ENCODE measurements at regions not wholly inside any gene's neighbourhood (a gene's known extent, or its start where the extent isn't known, plus 50 kb on each side); places are given as distances from the start of the nearest gene placed in this dataset.

DNA sequence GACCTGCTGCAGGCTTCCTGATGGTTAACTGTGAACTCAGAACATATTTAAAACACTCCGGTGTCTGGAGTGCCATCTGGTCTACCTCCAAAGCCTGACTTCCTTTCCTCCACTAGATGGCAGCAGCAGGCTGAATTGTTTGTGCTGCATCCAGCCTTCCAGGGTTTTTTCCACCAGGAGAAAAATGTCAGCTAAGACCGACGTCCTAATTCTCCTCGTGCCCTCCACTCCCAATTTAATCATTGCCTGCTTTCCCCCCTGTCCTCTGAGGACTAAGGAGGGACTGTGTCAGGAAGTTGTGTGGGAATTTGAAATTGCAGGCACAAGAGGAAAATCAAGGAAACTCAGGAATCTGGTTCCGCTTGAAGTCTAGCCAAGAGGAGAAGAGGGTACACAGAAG lies 165.2 kb upstream of the UMPS start:
- H2BK12ac ChIP-seq (ENCODE audit: low read length) = no peak overlapping the region

DNA sequence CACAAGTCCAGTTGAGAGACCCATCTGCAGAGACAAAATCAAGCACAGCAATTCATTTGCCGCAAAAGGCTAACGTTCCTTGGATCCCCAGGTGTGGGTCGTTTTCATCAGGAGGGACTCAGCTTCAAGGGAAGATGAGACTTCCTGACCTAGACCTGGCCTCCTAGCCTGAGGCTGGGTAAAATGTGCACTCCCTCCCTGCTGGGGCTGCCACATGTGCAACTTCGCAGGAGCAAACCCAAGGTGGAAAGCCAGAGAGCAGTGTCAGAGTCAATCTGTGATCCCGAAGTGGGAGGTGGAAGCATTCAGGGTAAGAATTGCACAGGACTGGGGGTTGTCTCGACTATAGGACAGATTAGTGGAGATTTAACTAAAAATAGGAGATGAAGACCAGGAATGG lies 164.7 kb upstream of the UMPS start:
- H3K36me3 ChIP-seq (replicated peaks in 1 of 2; ENCODE audit: control insufficient read depth in 2 of 2, insufficient read depth in 2 of 2, low read length in 2 of 2) = no peaks in the 10 kb centered on the region
- no peak overlapping the region for H3K18ac ChIP-seq (ENCODE audit: low read length)
- H2AFZ ChIP-seq (ENCODE audit: low read length) = peak overlapping the region; percentile 25
- H3K9ac ChIP-seq (ENCODE audit: low read depth, low read length, poor library complexity) = no peak overlapping the region
- H2BK12ac ChIP-seq (ENCODE audit: low read length) = no peak overlapping the region
- H3K14ac ChIP-seq (ENCODE audit: low read length) = no peak overlapping the region
- no peak overlapping the region for H2BK120ac ChIP-seq (ENCODE audit: low read depth, low read length)
- H3K4ac ChIP-seq (ENCODE audit: low read length) = no peak overlapping the region
- H3K4me3 ChIP-seq (ENCODE audit: low read length in 2 of 2) = no peak overlapping the region
- H4K91ac ChIP-seq (ENCODE audit: low read depth, low read length, poor library complexity) = no peak overlapping the region
- peaks cover 0 to 1% of the 10 kb centered on the region in 2 donors for H3K4me1 ChIP-seq (ENCODE audit: control insufficient read depth in 2 of 2, insufficient read depth in 1 of 2, low read depth in 1 of 2, low read length in 2 of 2)
- H3K79me1 ChIP-seq (ENCODE audit: low read depth, low read length) = no peaks in the 10 kb centered on the region
- H4K8ac ChIP-seq (ENCODE audit: low read depth, low read length) = no peak overlapping the region
- no peaks in the 10 kb centered on the region for H3K27me3 ChIP-seq (ENCODE audit: control insufficient read depth in 3 of 3, insufficient read depth in 3 of 3, low read depth in 1 of 3, low read length in 3 of 3)
- H2AK5ac ChIP-seq (ENCODE audit: low read depth, low read length) = no peak overlapping the region
- H3K9me3 ChIP-seq (replicated peaks in 1 of 2; ENCODE audit: control insufficient read depth in 2 of 2, insufficient read depth in 1 of 2, low read depth in 1 of 2, low read length in 2 of 2) = no peaks in the 10 kb centered on the region
- no peak overlapping the region for H3K4me2 ChIP-seq (ENCODE audit: insufficient read depth, low read length, poor library complexity, severe bottlenecking)
- H2BK5ac ChIP-seq (ENCODE audit: low read length) = no peak overlapping the region
- H3K23ac ChIP-seq (ENCODE audit: low read depth, low read length, poor library complexity) = no peak overlapping the region
- no peak overlapping the region for H3K27ac ChIP-seq (replicated peaks; ENCODE audit: low read length)
- WGBS, 2 donors (ENCODE audit: extremely low coverage in 2 of 2, insufficient read length in 2 of 2, insufficient replicate concordance in 1 of 2) = no CpG with 5 or more reads among the region's 6 CpGs
- no peak overlapping the region for H2BK15ac ChIP-seq (ENCODE audit: low read length)
- DNase-seq (ENCODE audit: low spot score) = no peak

More for the DNA sequence above, 165.2 kb upstream of the UMPS start:
- H3K27me3 ChIP-seq (ENCODE audit: control insufficient read depth in 3 of 3, insufficient read depth in 3 of 3, low read depth in 1 of 3, low read length in 3 of 3) = no peaks in the 10 kb centered on the region
- peak overlapping the region; percentile 25 for H2AFZ ChIP-seq (ENCODE audit: low read length)
- peak; percentile 84 for DNase-seq (ENCODE audit: low spot score)
- H2BK5ac ChIP-seq (ENCODE audit: low read length) = no peak overlapping the region
- H2BK15ac ChIP-seq (ENCODE audit: low read length) = no peak overlapping the region
- H3K9ac ChIP-seq (ENCODE audit: low read depth, low read length, poor library complexity) = peak overlapping the region; percentile 26
- no peak overlapping the region for H3K4me3 ChIP-seq (ENCODE audit: low read length in 2 of 2)
- no peak overlapping the region for H3K23ac ChIP-seq (ENCODE audit: low read depth, low read length, poor library complexity)
- no peaks in the 10 kb centered on the region for H3K79me1 ChIP-seq (ENCODE audit: low read depth, low read length)
- H3K27ac ChIP-seq (replicated peaks; ENCODE audit: low read length) = no peak overlapping the region
- no peak overlapping the region for H3K18ac ChIP-seq (ENCODE audit: low read length)
- no peak overlapping the region for H3K4me2 ChIP-seq (ENCODE audit: insufficient read depth, low read length, poor library complexity, severe bottlenecking)
- H4K91ac ChIP-seq (ENCODE audit: low read depth, low read length, poor library complexity) = no peak overlapping the region
- no CpG with 5 or more reads among the region's 5 CpGs for WGBS, 2 donors (ENCODE audit: extremely low coverage in 2 of 2, insufficient read length in 2 of 2, insufficient replicate concordance in 1 of 2)
- no peak overlapping the region for H2BK120ac ChIP-seq (ENCODE audit: low read depth, low read length)
- no peak overlapping the region for H3K14ac ChIP-seq (ENCODE audit: low read length)
- H3K36me3 ChIP-seq (replicated peaks in 1 of 2; ENCODE audit: control insufficient read depth in 2 of 2, insufficient read depth in 2 of 2, low read length in 2 of 2) = no peaks in the 10 kb centered on the region
- H3K4ac ChIP-seq (ENCODE audit: low read length) = no peak overlapping the region
- no peaks in the 10 kb centered on the region for H3K9me3 ChIP-seq (replicated peaks in 1 of 2; ENCODE audit: control insufficient read depth in 2 of 2, insufficient read depth in 1 of 2, low read depth in 1 of 2, low read length in 2 of 2)
- no peak overlapping the region for H2AK5ac ChIP-seq (ENCODE audit: low read depth, low read length)
- peaks cover 0 to 1% of the 10 kb centered on the region in 2 donors for H3K4me1 ChIP-seq (ENCODE audit: control insufficient read depth in 2 of 2, insufficient read depth in 1 of 2, low read depth in 1 of 2, low read length in 2 of 2)
- no peak overlapping the region for H4K8ac ChIP-seq (ENCODE audit: low read depth, low read length)

DNA sequence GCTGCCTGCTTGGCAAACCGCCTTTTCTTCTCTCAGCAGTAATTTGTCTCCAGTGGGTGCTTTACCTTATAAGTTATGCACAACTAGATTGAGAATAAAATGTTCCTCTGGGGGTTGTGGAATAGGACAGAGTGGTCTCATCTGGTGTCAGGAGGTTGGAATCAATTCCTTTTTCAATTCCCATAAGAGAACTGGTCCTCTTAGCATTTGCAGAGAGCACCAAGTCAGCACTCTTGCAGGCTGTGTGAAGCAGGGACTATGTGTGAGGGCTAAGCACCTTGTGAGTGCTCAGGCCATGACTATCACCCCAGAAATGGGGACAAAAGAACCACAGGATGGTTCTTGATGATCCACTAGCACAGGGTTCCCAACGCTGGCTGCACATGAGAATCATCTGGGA lies 163.6 kb upstream of the UMPS start:
- Histone ChIP-seq H2BK120ac (ENCODE audit: low read depth, low read length) (no peak overlapping the region), H3K4me2 (ENCODE audit: insufficient read depth, low read length, poor library complexity, severe bottlenecking) (no peak overlapping the region), H2BK5ac (ENCODE audit: low read length) (no peak overlapping the region), H2BK15ac (ENCODE audit: low read length) (no peak overlapping the region), H3K79me1 (ENCODE audit: low read depth, low read length) (no peaks in the 10 kb centered on the region), H3K4me1 (ENCODE audit: control insufficient read depth in 2 of 2, insufficient read depth in 1 of 2, low read depth in 1 of 2, low read length in 2 of 2) (peaks cover 0 to 1% of the 10 kb centered on the region in 2 donors), H3K9ac (ENCODE audit: low read depth, low read length, poor library complexity) (no peak overlapping the region), H3K4me3 (ENCODE audit: low read length in 2 of 2) (no peak overlapping the region), H3K14ac (ENCODE audit: low read length) (no peak overlapping the region), H2AK5ac (ENCODE audit: low read depth, low read length) (no peak overlapping the region), H3K18ac (ENCODE audit: low read length) (no peak overlapping the region), H4K8ac (ENCODE audit: low read depth, low read length) (no peak overlapping the region), H3K36me3 (replicated peaks in 1 of 2; ENCODE audit: control insufficient read depth in 2 of 2, insufficient read depth in 2 of 2, low read length in 2 of 2) (no peaks in the 10 kb centered on the region), H4K91ac (ENCODE audit: low read depth, low read length, poor library complexity) (no peak overlapping the region), H3K27ac (replicated peaks; ENCODE audit: low read length) (no peak overlapping the region), H2AFZ (ENCODE audit: low read length) (no peak overlapping the region), H3K23ac (ENCODE audit: low read depth, low read length, poor library complexity) (no peak overlapping the region), H3K9me3 (replicated peaks in 1 of 2; ENCODE audit: control insufficient read depth in 2 of 2, insufficient read depth in 1 of 2, low read depth in 1 of 2, low read length in 2 of 2) (no peaks in the 10 kb centered on the region), H2BK12ac (ENCODE audit: low read length) (no peak overlapping the region), H3K4ac (ENCODE audit: low read length) (no peak overlapping the region), H3K27me3 (ENCODE audit: control insufficient read depth in 3 of 3, insufficient read depth in 3 of 3, low read depth in 1 of 3, low read length in 3 of 3) (no peaks in the 10 kb centered on the region)
- DNase-seq (ENCODE audit: low spot score) = no peak
- no CpG with 5 or more reads among the region's 2 CpGs for WGBS, 2 donors (ENCODE audit: extremely low coverage in 2 of 2, insufficient read length in 2 of 2, insufficient replicate concordance in 1 of 2)

DNA sequence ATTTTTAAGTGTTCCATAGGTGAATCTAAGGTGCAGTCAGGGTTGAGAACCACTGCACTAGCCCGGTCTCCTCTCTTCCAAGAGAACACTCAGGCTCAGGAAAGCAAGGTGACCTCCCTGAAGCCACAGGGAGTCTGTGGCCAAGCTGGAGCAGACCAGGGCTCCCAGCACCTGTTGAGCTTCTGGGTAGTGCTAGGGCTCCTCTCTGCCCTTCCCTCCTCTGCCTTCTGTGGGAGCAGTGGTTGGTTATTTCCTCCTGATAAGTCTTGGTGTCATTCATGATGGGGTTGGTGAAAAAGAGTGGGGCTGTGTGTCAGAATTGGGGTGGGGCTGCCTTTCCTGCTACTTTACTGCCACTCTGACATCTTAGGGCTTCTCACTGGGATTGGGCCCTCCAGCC lies 163.1 kb upstream of the UMPS start:
- no peak overlapping the region for H2BK12ac ChIP-seq (ENCODE audit: low read length)

More for the DNA sequence above, 163.1 kb upstream of the UMPS start:
- no peak overlapping the region for H3K14ac ChIP-seq (ENCODE audit: low read length)
- H3K4me1 ChIP-seq (ENCODE audit: control insufficient read depth in 2 of 2, insufficient read depth in 1 of 2, low read depth in 1 of 2, low read length in 2 of 2) = no peaks in the 10 kb centered on the region
- H3K23ac ChIP-seq (ENCODE audit: low read depth, low read length, poor library complexity) = no peak overlapping the region
- no peak overlapping the region for H3K18ac ChIP-seq (ENCODE audit: low read length)
- H3K79me1 ChIP-seq (ENCODE audit: low read depth, low read length) = no peaks in the 10 kb centered on the region
- no peak overlapping the region for H4K91ac ChIP-seq (ENCODE audit: low read depth, low read length, poor library complexity)
- no peak overlapping the region for H3K4me2 ChIP-seq (ENCODE audit: insufficient read depth, low read length, poor library complexity, severe bottlenecking)
- peak overlapping the region; percentile 30 for H3K9ac ChIP-seq (ENCODE audit: low read depth, low read length, poor library complexity)
- H2BK15ac ChIP-seq (ENCODE audit: low read length) = no peak overlapping the region
- no peak for DNase-seq (ENCODE audit: low spot score)
- H3K4me3 ChIP-seq (ENCODE audit: low read length in 2 of 2) = no peak overlapping the region
- H3K27me3 ChIP-seq (ENCODE audit: control insufficient read depth in 3 of 3, insufficient read depth in 3 of 3, low read depth in 1 of 3, low read length in 3 of 3) = no peaks in the 10 kb centered on the region
- no peaks in the 10 kb centered on the region for H3K9me3 ChIP-seq (replicated peaks in 1 of 2; ENCODE audit: control insufficient read depth in 2 of 2, insufficient read depth in 1 of 2, low read depth in 1 of 2, low read length in 2 of 2)
- H3K27ac ChIP-seq (replicated peaks; ENCODE audit: low read length) = no peak overlapping the region
- no peak overlapping the region for H2BK5ac ChIP-seq (ENCODE audit: low read length)
- H3K4ac ChIP-seq (ENCODE audit: low read length) = no peak overlapping the region
- no peak overlapping the region for H2AFZ ChIP-seq (ENCODE audit: low read length)
- no peak overlapping the region for H4K8ac ChIP-seq (ENCODE audit: low read depth, low read length)
- no peaks in the 10 kb centered on the region for H3K36me3 ChIP-seq (replicated peaks in 1 of 2; ENCODE audit: control insufficient read depth in 2 of 2, insufficient read depth in 2 of 2, low read length in 2 of 2)
- WGBS, 2 donors (ENCODE audit: extremely low coverage in 2 of 2, insufficient read length in 2 of 2, insufficient replicate concordance in 1 of 2) = no CpG with 5 or more reads among the region's 1 CpG
- no peak overlapping the region for H2AK5ac ChIP-seq (ENCODE audit: low read depth, low read length)
- H2BK120ac ChIP-seq (ENCODE audit: low read depth, low read length) = no peak overlapping the region

All from neuronal stem cell (in vitro differentiated cells).